NCI-H1105 (cell line): ENCODE measurements at regions not wholly inside any gene's neighbourhood (a gene's known extent, or its start where the extent isn't known, plus 50 kb on each side); places are given as distances from the start of the nearest gene placed in this dataset.
A peak's percentile ranks its signal among the peaks of the same experiment; 100 is the strongest.

Experiments
- DNase-seq: peaks from one replicate; lab custom pipeline; 2025; lab: John Stamatoyannopoulos, UW

DNA sequence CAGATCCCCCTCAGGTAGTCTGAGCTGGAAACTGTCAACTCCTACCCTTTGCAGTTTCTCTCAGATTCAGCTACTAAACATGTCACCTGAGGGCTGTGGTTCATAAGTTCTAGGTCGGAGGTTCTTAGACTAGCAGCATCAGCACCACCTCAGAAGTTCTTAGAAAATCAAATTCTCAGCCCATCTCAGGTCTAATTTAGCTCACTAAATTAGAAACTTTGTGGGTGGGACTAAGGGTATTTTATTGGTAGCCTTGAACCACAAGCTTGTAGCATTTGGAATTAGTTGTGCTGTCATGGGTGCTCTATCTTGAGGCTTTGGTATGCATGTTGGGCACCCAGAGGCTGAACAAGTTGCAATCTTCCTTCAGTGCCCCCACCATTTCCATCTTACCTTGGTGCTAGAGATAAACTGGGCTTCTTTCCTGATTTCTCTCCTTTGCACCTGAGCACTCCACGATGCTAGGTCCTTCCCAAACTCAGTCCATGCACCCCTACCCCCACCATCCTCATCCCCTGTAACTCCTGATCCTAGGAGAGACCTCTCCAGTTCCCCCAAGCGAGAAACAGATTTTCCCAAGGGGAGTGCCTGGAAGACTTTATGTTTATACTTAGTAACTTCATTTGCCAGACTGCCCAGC lies 54.2 kb downstream of the S1PR1 start:
- no peak for DNase-seq

DNA sequence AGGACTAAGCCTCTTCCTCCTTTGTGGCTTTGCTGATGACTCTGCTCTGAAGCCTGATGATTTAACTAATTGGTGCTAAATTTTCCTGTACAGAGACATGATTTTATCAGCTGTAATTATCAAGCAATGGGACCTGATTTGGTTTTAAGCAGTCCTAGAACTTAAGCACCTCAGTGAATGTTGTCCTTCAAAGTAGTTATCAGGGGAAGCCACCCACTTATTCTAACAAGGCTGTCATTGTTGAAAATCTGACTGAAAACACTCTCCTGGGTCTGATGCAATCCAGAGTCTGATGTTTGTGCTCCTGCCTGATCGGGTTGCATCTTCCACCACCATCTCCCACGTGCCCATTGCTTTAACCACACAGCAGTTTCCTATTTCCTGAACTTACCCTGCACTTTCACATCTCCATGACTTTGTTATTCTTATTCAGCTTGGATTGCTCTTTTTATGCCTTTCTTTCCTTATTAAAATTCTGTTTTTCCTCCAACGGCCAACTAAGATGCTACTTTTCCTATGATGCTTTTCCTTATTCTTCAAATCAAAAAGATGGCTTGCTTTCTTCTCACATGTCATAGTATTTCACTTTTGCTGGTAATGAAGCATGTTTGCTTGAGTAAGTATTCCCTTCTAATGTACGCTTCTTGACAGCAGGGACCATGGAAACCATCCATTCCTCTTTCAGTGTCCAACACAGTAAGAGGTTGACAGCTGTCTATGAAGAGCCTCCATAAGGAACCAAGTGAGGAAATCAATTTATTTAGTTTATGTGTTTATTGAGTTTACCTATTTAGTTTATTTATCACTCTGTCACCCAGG lies 55.0 kb downstream of the S1PR1 start:
- DNase-seq, result no peak

DNA sequence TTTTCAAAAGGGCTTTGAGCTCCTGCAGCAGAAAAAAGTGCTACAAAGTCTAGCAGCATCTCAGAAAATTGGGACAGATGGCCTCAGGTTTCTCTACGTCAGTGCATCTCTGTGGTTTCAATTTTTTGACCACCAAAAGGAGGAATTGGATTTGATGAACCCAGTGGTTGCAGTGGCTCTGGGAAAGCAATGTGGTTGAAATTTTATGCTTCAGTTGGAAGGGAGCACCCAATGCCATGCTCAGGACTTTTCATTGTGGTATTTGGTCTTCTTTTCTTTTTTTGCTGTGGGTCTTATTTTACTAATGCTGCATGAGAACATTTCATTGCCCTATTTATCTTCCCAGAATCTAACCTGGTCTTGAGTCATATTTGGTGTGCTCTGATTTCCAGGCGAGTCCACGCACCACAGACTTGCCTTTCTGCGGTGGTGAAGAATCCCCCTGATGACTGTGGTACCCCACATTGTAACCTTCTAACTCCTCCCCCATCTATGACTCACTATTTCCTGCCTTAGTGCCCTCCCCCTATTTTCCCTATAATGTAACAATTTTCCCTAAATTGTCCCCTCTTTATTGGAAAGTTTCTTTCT lies 56.7 kb downstream of the S1PR1 start:
- DNase-seq, result no peak

DNA sequence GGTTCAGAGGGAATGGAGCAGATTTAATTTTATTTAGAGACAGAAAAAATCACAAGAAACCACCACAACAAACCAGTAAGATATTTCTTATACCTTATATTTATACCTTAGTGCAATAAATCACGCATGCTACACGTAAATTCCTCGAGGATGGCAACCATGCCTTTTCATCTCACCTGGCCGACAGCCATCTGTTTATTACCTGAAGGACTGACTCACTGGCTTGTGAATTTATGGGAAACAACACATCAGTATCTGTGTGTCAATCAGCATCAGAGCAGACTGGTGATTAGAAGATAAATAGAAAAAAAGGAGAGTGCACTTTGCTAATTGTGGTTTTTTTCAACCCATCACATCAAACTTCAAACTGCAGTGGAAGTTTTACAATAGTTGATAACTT lies 58.4 kb downstream of the S1PR1 start:
- no peak for DNase-seq

DNA sequence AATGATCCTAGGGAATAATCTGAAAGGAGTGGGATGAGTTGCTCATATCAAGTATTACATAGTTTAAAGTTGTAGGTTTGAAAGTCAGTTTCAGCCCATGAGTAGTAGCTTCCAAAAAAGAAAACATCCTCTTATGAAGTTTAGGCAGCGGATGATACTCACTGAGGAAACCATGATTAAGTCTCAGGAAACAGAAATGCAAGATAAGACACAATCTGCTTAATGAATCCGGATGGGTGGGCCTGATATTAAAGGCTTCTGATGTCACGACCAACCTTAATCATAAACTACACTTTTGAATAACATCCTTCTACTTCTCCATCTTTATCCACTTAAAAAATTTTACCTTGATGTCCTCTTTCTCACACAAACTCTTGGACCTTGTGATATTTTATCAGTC lies 61.8 kb downstream of the S1PR1 start:
- DNase-seq, result no peak

DNA sequence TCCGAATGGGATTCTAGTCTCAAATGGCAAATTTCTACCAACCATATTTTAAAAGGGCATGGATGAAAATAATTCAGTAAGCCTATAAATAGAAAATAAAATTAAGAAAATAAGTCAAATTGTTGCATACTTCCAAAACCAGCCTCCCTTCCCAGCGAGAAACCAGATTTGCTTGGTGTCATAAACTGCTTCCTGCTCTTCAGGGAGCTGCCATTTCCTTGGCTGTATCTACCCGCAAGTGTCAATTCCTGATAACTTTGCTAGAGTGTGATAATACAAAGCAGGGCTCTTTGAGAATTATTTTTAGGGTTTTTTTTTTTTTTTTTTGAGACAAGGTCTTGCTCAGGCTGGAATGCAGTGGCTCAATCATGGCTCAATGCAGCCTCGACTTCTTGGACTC lies 62.3 kb downstream of the S1PR1 start:
- DNase-seq, result no peak

DNA sequence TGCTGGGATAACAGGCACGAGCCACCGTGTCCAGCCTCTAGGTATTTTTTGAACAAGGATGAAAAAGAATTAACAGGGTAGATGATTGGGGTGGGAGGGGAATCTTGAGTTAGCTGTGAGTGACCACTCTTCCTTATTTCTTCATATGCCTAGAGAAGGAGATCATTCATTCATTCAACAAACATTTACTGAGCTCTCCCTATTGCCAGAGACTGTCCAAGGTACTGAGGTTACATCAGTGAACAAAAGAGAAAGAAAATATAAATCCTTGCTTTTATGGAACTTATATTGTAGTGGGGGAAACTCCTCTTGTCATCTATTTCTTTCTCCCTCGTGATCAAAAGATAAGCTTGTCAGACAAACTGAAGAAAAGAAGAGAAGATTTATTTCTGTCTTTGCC lies 62.9 kb downstream of the S1PR1 start:
- no peak for DNase-seq

DNA sequence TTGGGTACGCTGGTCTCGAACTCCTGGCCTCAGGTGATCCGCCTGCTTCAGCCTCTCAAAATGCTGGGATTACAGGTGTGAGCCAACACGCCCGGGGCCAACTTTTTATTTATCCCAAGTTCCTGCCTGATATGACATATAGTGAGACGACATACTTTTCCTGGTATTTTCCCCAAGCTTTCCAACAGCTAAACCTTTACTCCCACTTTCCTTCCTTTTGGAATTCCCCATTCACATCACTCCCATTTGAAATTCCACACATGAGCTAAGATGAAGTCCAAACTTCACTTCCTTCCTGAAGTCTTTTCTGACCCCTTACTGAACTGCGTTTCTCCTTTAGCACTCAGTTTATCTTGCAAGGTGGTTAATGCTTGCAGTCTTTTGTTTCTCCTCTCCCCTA lies 64.1 kb downstream of the S1PR1 start:
- no peak for DNase-seq

DNA sequence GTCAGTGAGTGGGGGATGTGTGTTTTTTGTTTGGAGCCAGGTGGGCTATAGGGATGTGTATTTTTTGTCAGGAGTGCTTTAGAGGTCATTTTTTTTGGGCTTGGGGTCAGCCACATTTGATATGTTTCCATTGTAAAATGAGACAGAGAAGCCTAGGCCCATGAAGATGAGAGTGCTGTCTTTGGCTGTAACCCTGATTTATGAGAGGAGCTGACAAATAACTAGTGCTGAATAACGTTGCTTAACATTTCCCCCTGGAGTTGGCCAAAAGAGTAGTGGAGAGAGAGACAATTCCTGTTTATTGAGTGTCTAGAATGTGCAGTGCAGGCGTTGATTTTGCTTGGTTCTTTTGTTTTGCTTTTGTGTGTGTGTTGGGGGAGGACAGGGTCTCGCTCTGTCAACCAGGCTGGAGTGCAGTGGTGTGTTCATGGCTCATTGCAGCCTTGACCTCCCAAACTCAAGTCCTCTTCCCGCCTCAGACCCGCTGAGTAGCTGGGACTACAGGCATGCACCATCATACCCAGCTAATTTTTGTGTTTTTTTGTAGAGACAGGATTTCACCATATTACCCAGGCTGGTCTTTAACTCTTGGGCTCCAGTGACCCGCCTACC lies 64.7 kb downstream of the S1PR1 start:
- no peak for DNase-seq

DNA sequence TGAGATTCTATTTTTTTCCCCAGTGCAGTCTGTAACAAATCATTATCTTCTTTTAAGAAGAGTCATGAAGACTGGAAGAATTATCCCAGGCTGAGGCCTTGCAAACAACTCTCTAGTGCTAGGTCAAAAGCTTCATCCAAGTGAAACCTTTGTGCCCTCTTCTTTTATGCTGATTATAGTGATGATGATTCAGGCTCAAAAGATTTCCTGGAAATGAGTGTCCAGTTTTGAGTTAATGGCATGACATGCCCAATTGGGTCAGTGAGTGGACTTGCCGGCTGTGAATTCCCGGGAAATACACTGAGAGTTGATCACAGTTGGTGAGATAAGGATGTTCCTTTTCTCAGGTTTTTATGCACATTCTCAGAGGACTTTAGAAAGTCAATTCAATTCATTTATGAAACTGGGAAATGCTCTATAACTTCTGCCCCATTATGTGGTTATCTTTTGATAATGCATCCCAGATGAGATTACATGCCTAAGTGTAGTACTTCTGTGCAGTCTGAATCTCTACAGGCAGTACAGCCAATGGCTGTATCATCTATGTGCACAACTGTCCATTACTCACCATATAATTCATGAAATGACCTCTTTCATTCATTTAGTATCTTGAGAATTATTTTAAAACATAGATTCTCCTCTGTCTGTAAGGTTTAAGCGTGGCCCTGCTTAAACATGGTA lies 66.2 kb downstream of the S1PR1 start:
- DNase-seq, result no peak

DNA sequence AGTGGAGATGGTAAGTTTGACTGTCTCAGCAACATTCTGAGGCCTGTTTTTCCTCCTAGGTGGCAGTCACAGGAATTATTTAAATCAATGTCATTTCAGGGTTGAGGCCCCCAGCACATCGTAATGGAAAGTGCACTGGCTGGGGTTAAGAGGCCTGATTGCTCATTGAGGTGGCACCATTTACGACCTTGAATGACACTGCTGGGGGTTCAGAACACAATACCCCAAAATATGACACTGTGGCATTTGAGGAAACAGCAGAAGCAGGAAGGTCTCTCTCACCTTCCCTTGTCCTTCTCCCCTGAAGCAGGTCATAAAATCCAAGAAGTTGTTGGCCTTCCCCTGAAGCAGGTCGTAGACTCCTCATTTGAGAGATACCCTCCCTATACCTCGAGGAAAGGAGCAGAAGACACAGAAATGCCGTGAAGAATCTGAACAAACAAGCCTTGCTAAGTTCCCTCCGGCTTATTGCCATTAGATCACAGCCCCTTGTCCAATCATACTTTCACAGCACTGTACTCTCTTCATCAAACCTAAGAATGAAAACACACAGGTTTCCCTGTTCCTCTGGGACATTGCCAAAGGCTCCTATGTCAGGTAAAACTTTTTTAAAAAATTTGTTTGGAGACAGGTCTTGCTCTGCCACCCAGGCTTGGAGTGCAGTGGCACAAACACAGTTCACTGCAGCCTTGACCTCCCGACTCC lies 71.3 kb downstream of the S1PR1 start:
- DNase-seq, result no peak

DNA sequence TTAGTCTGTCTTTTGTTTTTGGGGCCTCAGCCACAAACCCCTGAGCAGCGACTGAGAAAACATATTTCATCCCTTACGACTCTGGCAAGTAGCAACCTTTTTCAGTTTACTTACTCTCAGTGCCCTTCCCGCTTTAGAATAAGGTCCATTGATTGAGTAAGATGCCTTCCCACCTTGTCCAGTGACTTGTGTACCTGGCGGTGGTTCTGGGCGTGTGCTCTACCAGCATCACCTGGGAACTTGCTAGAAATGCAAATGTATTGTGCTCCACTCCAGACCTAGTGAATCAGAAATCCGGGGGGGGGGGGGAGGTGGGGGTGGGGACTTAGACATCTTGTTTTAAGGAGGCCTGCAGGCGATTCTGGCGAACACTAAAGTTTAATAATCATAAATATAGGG lies 72.1 kb downstream of the S1PR1 start:
- no peak for DNase-seq

DNA sequence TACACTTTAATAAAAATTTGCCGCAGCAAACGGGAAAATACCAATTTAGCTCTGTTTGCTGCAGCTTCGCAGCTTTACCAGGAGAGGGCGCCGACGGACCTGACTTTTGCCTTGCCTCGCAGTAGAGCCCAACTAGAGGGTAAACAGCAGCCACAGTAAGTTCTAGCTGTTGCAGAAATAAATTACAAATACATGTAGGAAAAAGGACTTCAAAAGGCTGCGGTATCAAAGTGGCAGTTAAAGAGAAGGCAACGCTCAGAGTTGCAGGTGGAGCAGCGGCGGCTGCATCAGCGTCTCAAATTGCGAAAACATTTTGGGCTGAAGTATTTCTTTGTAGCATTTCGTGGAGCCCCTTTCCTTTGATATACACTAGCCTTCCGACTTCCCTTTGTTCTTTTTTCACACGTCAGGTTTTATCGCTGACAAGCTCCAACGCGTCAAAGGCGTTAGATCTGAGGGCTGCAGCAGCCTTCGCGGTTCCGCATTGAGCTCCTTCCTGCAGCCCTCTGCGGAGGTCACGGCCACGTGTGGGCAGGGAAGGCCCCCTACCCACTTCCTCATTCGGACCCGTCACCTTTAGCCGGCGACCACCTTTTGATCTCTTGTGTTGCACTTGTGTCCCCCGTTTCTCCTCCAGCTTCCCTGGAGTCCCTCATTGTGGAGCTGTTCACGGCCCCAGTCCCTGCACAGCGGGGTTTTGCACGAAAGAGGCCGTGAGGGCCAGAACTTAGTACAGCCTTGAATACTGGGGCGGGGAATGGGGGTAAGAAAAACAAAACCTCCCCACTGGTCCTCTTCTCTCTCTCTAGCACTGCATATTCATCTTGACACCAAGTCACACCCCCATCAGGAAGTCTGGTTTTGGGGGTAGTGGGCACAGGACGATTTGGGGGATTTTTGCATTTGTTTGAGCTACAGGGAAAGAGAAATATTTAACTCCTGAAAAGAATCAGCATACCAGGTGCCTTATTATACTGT lies 72.8 kb downstream of the S1PR1 start:
- peak; percentile 49 for DNase-seq

DNA sequence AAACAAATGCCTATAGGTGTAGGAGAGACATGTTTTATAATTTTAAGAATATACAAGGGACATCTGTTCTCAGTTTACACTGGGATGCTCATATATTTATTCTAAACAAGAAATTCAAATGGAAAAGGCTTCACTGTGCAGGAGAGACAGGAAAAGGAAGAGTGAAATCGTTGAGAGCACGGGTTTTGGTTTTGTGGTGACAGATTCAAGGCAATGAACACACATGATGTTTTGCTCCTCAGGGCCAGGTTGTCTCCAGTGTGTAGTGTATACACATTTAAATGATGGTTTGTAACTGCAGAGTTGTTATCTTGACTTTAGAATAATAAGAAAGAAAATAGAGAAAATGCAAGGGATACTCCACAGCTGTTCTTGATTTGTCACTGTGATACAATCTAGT lies 73.7 kb downstream of the S1PR1 start:
- no peak for DNase-seq

DNA sequence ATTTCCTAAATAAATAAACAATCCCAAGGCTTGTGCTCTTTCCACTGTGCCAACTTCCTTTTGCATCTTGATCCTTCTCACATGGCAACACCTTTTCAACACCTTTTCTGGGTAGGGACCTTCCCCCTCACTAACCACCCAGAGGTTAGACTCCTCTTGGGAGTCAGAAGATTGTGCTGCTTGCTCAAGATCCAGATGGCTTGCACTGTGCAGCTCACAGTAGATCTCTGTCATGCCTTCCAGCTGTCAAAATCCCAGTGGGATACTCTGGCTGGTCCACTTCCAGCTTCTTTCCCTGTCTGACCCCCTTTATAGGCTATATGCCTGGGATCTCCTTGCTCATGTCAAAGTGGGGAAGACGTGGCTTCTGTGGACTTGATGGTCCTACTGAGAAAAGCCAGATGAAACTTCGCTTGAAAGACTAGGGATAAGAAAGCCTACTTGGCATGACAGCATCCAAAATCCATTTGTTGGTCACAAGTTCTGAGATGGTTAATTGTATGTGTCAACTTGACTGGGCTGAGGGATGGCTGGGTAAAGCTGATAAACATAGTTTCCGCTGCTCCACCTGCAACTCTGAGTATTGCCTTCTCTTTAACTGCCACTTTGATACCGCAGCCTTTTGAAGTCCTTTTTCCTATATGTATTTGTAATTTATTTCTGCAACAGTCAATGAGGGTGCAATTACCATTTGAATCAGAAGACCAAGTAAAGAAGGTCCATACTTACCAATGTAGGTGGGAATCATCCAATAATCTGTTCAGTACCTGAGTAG lies 74.5 kb downstream of the S1PR1 start:
- no peak for DNase-seq

DNA sequence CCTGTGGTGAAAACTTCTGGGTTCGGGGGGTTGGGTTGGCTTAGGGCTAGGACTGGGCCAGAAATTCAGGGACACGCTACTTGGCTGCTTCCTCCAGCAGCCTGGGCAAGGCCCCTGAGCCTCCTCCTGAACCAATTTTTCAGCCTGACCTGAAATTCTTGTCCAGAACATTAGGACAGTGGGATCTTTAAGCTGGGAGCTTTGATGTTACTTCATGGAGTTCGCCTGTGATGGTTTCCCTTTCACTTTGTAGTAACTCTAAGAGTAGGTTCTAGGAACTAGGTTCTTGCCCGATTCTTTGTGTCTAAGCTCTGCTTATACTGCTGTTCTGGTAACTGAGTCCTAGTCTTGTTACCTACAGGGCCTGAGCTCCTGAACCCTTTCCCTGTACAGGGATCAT lies 75.3 kb downstream of the S1PR1 start:
- no peak for DNase-seq

DNA sequence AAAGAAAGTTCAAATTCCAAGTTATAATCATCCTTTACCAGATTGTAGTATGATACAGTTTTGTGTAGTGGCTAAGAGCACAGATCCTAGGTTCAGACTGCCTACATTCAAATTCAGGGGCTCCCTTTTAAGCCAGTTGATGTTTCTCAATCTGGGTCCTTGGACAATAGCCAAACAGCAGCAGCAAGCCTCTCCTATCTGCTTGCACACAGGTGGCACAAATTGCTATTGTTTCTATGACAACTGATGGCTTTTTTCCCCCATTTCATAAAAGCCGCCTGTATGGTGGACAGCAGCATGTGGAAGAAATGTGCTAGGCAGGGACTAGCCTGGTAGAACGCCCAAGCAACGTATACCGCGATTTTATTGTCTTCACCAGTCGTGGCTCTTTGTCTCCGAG lies 76.5 kb downstream of the S1PR1 start:
- no peak for DNase-seq

DNA sequence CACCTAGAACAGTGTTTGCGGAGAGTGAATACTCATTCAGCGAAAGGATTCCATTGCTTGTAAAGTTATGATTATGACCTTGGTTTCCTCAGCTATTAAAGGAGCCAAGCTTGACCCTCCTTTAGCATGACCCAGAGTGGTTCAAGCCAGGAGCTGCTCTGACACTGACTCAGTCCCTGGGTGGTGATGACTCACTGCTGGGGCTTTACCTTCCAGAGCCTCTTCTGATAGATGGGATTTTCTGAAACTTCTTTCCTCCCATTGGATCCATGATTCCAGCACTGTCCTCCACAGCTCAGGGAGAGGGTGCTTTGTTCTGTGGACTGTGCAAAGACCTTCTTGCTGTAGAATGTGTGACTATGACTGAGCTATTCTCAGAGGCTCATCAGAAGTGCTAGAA lies 77.4 kb downstream of the S1PR1 start:
- no peak for DNase-seq

DNA sequence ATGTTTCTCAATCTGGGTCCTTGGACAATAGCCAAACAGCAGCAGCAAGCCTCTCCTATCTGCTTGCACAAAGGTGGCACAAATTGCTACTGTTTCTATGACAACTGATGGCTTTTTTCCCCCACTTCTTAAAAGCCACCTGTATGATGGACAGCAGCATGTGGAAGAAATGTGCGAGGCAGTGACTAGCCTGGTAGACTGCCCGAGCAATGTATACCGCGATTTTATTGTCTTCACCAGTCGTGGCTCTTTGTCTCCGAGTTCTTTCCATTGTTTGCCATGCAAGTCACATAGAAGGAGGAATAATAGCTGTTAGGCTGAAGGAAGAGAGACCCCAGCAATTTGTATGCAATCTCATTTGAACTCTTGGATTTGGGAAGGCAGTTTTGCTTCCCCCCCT lies 79.4 kb downstream of the S1PR1 start:
- DNase-seq, result peak; percentile 91

DNA sequence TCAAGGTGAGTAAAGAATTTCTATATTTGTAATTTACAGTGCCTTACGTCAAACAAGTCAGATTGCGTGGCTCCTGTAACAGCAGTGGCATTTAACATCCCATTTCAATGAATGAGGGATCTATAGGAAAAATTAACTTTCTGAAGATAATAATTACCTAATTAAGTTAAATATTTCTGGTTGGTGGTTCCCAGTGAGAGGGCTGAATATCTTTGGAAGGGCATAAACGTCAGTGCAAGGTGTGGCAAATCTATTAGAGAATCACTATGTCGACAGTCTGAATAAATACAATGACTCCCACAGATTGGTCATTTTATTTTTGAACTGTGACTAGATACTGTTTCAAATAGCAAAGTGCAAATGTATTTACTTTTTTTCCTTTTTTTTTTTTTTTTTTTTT lies 80.0 kb downstream of the S1PR1 start:
- DNase-seq, result no peak
